Astrocyte (in vitro differentiated cells and primary cell): ENCODE measurements at regions not wholly inside any gene's neighbourhood (a gene's known extent, or its start where the extent isn't known, plus 50 kb on each side); places are given as distances from the start of the nearest gene placed in this dataset.

Source experiments
- EZH2 ChIP-seq: IDR thresholded peaks from 2 replicates; pipeline ENCODE4 v1.6.1; 2012; ENCODE audit warnings: mild to moderate bottlenecking, low read length, inconsistent platforms; ENCODE audit not compliant: insufficient read depth
- TF ChIP-seq, protein P1 (sequence below): IDR thresholded peaks from 2 replicates; pipeline ENCODE4 v1.5.1; 2011; ENCODE audit warnings: low read depth, mild to moderate bottlenecking, inconsistent platforms, low read length, moderate library complexity; ENCODE audit not compliant: insufficient read depth

DNA sequence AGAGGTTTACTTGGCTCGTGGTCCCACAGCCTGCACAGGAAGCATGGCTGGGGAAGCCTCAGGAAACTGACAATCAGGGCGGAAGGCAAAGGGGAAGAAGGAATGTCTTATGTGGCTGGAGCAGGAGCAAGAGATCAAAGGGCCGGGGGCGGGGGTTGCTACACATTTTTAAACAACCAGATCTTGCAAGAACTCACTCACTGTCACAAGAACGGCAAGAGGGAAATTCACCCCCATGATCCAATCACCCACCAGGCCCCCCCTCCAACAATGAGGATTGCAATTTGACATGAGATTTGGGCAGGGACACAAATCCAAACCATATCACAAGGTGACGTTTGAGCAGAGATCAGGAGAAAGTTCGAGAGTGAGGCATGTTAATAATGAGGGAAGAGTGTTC is 163.7 kb upstream of the RPH3A start:
- TF ChIP-seq, protein P1, sequence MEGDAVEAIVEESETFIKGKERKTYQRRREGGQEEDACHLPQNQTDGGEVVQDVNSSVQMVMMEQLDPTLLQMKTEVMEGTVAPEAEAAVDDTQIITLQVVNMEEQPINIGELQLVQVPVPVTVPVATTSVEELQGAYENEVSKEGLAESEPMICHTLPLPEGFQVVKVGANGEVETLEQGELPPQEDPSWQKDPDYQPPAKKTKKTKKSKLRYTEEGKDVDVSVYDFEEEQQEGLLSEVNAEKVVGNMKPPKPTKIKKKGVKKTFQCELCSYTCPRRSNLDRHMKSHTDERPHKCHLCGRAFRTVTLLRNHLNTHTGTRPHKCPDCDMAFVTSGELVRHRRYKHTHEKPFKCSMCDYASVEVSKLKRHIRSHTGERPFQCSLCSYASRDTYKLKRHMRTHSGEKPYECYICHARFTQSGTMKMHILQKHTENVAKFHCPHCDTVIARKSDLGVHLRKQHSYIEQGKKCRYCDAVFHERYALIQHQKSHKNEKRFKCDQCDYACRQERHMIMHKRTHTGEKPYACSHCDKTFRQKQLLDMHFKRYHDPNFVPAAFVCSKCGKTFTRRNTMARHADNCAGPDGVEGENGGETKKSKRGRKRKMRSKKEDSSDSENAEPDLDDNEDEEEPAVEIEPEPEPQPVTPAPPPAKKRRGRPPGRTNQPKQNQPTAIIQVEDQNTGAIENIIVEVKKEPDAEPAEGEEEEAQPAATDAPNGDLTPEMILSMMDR: no peak
- no peak for TF ChIP-seq EZH2
